ENCODE measurements at regions not wholly inside any gene's neighbourhood (a gene's known extent, or its start where the extent isn't known, plus 50 kb on each side); places are given as distances from the start of the nearest gene placed in this dataset.
"Not testable (repeated sequence)": the region's sequence is repeated elsewhere in the genome, so short reads cannot be mapped to it uniquely, and the experiment has no call there.

- DNase-seq = no peak
Observed at GRCh38 chr3:118511402-118511801, 523.2 kb downstream of the IGSF11 start.

GRCh38 chr3:118512301-118512700, 522.3 kb downstream of the IGSF11 start:
- no peak for DNase-seq

GRCh38 chr3:118525077-118525476, 509.6 kb downstream of the IGSF11 start:
- DNase-seq = no peak

- no peak for DNase-seq
Observed at GRCh38 chr3:118526758-118527513, 507.7 kb downstream of the IGSF11 start.

GRCh38 chr3:118527514-118528044, 507.1 kb downstream of the IGSF11 start:
- no peak for DNase-seq

- DNase-seq = no peak
Observed at GRCh38 chr3:118529554-118529953, 505.1 kb downstream of the IGSF11 start.

GRCh38 chr3:118530350-118530922, 504.2 kb downstream of the IGSF11 start:
- DNase-seq = no peak

- DNase-seq = not testable (repeated sequence)
Observed at GRCh38 chr3:118530927-118531356, 503.7 kb downstream of the IGSF11 start.

- no peak for DNase-seq
Observed at GRCh38 chr3:118531816-118532215, 502.8 kb downstream of the IGSF11 start.

GRCh38 chr3:118533676-118534075, 501.0 kb downstream of the IGSF11 start:
- DNase-seq = no peak

GRCh38 chr3:118534519-118534918, 500.1 kb downstream of the IGSF11 start:
- DNase-seq = no peak

- no peak for DNase-seq
Observed at GRCh38 chr3:118536764-118537163, 497.9 kb downstream of the IGSF11 start.

GRCh38 chr3:118537454-118537853, 497.2 kb downstream of the IGSF11 start:
- no peak for DNase-seq

- no peak for DNase-seq
Observed at GRCh38 chr3:118538187-118538586, 496.5 kb downstream of the IGSF11 start.

GRCh38 chr3:118539820-118540447, 494.7 kb downstream of the IGSF11 start:
- not testable (repeated sequence) for DNase-seq

GRCh38 chr3:118540448-118540821, 494.2 kb downstream of the IGSF11 start:
- not testable (repeated sequence) for DNase-seq

- DNase-seq = no peak
Observed at GRCh38 chr3:118540826-118541225, 493.8 kb downstream of the IGSF11 start.

- DNase-seq = no peak
Observed at GRCh38 chr3:118541796-118542195, 492.9 kb downstream of the IGSF11 start.

- no peak for DNase-seq
Observed at GRCh38 chr3:118543832-118544231, 490.8 kb downstream of the IGSF11 start.

GRCh38 chr3:118544458-118544857, 490.2 kb downstream of the IGSF11 start:
- DNase-seq = no peak

- DNase-seq = no peak
Observed at GRCh38 chr3:118548434-118548833, 486.2 kb downstream of the IGSF11 start.

- DNase-seq = no peak
Observed at GRCh38 chr3:118550122-118550521, 484.5 kb downstream of the IGSF11 start.

- DNase-seq = no peak
Observed at GRCh38 chr3:118550556-118550955, 484.1 kb downstream of the IGSF11 start.
